ENCODE measurements at regions not wholly inside any gene's neighbourhood (a gene's known extent, or its start where the extent isn't known, plus 50 kb on each side); places are given as distances from the start of the nearest gene placed in this dataset.

DNA sequence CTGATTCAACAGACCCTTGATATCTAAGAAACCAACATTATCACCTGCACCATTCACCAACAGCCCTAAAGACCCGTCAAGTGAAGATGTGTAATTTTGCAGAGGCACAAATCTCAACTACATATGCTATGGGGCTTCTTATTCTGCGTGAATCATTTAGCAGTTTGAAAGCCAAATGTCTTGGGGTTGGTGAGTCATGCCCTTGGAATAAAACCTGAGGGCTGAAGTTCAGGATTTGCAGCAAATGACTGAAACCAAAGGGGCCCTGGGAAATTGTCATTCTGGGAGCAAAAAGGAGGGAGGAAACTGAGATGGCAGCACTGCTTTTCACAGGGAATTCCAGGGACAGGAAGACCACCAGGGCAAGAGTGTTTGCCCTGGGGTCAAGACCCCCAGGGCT, 79.2 kb upstream of the TNR start:
- DNase-seq = no peak

DNA sequence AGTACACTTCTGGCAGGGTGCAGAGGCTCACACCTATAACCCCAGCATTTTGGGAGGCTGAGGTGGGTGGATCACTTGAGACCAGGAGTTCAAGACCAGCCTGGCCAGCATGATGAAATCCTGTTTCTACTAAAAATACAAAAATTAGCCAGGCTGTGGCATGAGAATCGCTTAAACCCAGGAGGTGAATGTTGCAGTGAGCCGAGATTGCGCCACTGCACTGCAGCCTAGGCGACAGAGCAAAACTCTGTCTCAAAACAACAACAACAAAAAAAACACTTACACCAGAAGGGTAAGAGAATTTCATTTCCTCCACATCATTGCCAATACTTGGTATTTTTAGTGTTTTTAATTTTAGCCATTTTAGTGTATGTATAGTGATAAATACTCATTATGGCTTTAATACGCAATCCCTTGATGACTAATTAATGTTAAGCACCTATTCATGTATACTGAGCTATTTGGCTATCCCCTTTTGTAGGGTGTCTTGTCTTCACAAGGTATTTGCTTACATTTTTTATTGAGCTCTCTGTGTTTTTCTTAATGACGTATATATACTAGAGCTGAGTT, 77.1 kb upstream of the TNR start:
- DNase-seq = no peak

- no peak for DNase-seq
These were observed 75.5 kb upstream of the TNR start for GRCh38 chr1:175818929-175819328.

GRCh38 chr1:175817445-175817844, 74.0 kb upstream of the TNR start:
- no peak for DNase-seq

GRCh38 chr1:175814885-175815284, 71.5 kb upstream of the TNR start:
- no peak for DNase-seq

- no peak for DNase-seq
These were observed 69.5 kb upstream of the TNR start for GRCh38 chr1:175812936-175813335.

GRCh38 chr1:175810305-175810704, 66.9 kb upstream of the TNR start:
- no peak for DNase-seq

DNA sequence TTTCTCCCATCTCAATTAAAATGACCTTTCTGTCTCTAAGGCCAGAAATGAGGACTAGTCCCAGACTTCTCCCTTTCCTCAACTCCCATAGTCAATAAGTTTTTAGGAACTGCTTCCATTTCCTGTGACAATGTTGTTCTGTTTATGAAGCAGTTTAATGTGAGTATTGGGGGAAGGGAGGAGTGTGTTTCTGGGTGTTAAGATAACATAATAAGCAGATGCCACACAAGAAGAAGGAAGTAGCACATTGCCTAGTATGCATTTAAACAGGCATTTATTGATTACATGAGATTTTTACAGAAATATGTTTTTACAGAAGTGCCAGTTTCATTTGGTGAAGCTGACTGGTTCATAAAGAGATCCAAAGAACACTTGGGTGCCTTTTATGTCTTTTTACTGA, 65.6 kb upstream of the TNR start:
- DNase-seq = no peak

DNA sequence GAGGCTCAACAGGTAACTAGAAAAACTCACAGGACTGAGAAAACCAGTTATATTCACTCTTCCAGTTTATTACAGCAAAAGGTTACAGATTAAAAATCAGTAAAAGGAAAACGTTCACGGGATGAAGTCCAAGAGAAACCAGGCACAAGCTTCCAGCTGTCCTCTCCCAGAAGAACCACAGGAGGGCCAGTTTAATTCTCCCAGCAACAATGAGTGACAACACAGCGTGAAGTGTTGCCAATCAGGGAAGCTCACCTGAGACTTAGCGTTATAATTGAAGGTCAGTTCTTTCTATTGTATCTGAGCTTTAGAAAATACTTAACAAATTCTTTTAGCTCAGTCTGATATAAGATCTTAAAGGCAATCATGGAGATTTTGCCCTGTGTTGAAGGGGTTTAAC, 65.2 kb upstream of the TNR start:
- no peak for DNase-seq

DNA sequence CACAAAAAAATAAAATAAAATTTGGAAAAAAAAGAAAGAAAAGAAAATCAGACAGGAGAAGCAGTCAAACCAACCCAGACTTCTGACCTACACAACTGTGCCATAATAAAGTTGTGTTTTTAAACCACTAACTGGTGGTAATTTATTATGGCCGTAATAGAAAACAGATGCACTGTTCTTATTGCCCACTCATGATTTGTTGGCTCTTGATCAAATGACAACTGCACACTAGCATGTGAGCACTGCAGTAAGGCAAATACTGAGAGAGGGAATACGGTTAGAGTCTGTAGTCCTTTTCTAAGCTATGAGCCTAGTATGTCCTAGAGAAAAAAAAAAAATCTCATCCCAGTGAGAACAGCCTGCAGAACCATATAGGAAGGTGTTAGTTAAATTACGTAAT, 61.2 kb upstream of the TNR start:
- DNase-seq = no peak

- no peak for DNase-seq
These were observed 60.0 kb upstream of the TNR start for GRCh38 chr1:175803413-175803812.

DNA sequence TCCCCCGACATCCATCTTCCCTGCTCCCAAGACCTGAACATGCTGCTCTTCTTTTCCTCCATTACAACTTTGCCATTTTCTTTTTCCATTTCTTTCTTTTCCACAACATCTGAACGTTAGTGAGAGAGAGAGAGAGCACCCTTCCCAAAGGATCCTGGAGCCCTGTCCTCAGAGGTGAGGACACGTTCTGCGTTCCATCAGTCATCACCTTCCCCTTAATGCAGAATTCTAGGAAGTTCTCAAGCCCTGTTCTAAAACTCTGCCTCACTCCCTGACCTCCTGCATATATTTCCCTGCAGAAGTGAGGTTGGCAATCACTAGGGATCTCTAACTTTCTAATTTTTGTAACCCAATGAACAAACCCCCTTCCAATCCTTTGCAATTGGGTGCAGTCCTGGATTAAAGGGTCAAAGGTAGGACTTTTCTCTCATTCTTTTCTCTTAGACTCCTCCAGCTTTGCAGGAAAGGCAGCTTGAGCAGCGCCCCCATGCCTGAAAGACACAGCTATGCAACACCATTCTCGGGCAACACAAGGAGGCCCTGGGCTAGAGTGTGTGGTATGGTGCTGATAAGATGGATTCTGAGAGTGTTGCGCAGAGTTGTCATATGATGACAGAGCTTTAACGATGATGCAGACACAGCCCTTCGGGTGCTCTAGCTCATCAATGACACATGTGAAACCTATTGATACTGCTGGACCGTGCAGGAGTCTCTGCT, 59.2 kb upstream of the TNR start:
- no peak for DNase-seq

DNA sequence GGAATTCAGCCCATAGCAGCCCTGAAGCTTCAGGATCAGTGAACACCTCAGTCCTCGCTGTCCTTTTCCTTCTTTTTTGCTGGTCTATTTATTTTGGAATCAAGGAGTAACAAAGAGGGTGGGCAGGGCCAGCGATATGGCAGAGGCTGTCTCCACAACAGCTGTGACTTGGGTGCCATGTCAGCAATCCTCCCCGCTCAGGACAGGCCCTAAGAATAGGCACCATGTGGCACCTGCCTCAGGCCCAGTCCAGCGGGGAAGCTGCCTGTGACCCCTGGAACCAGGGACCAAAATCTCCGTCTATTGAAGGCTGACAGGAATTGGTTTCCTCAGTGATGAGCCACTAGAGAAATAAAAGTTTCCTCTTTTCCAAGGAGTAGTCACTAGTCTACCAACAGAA, 58.6 kb upstream of the TNR start:
- no peak for DNase-seq

DNA sequence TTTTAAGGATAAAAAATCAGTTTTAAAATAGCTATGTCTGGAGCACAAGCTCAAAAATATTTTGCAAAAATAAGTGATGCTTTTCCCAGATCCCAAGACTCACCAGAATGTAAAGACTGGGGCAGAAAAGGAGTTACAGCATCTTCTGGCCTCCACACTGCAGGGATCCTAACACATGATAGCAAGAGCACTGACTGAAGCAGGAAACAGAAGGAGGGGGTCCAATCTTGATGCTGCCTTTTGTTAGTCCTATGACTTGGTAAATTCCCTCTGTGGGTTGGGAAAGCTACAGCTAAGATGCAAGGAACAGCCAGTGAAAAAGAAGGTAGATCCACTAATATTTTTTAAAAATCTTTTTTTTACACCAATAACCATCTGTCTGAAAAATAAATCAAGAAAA, 54.2 kb upstream of the TNR start:
- no peak for DNase-seq

DNA sequence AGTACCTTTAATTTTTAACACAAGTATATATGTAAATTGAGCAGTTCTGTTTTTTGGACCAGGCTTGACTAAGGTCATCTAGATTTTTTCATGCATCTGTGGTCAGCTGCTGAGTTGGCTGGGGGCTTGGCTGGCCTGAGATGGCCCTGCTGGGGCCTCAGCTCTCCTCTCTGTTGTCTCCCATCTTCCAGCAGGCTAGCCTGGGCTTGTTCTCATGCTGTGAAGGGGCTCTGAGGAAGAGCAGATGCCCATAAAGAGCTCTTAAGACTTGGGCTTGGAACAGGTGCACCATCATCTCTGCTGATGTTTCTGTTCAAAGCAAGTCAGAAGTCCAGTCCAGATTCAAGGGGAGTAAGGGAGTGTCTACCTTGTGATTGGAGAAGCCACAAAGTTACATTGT, 51.2 kb upstream of the TNR start:
- DNase-seq = no peak

DNA sequence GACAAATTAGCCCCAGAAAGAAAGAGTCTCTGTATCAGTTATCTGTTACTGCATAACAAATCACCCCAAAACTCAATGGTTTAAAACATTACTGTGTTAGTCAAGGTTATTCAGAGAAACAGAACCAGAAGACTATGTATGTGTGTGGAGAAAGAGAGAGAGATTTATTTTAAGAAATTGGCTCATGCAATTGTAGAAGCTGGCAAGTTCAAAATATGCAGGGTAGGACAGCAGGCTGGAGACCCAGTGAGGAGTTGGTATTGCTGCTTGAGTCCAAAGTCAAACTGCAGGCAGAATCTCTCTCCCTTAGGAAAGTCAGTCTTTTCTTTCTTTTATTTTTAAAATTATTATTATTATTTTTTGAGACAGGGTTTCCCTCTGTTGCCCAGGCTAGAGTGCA, 50.2 kb upstream of the TNR start:
- no peak for DNase-seq

Measured in activated CD4-positive, alpha-beta T cell treated with anti-CD3 and anti-CD28 coated beads for 48 hours (primary cell).